ENCODE measurements at regions not wholly inside any gene's neighbourhood (a gene's known extent, or its start where the extent isn't known, plus 50 kb on each side); places are given as distances from the start of the nearest gene placed in this dataset.

- ATAC-seq (replicated peaks; ENCODE audit: extremely low read depth, poor library complexity, severe bottlenecking) (no peak), DNase-seq (ENCODE audit: low spot score in 2 of 2) (no peak)
- no peak overlapping the region for H3K27ac Mint-ChIP-seq (ENCODE audit: low read depth)
- no peaks in the 10 kb centered on the region for H3K4me1 Mint-ChIP-seq
- H3K36me3 Mint-ChIP-seq (ENCODE audit: insufficient read depth) = no peaks in the 10 kb centered on the region
- no peaks in the 10 kb centered on the region for H3K27me3 Mint-ChIP-seq
- no peaks in the 10 kb centered on the region for H3K9me3 Mint-ChIP-seq
- no peak overlapping the region for H3K4me3 Mint-ChIP-seq
These were observed 134.6 kb downstream of the VRK1 start for GRCh38 chr14:96931751-96932150.

GRCh38 chr14:96934638-96935330, 137.6 kb downstream of the VRK1 start:
- no peaks in the 10 kb centered on the region for H3K4me1 Mint-ChIP-seq
- ATAC-seq (replicated peaks; ENCODE audit: extremely low read depth, poor library complexity, severe bottlenecking) (no peak), DNase-seq (ENCODE audit: low spot score in 2 of 2) (no peak)
- H3K27ac Mint-ChIP-seq (ENCODE audit: low read depth) = no peak overlapping the region
- H3K9me3 Mint-ChIP-seq = no peaks in the 10 kb centered on the region
- H3K4me3 Mint-ChIP-seq = no peak overlapping the region
- H3K36me3 Mint-ChIP-seq (ENCODE audit: insufficient read depth) = no peaks in the 10 kb centered on the region
- H3K27me3 Mint-ChIP-seq = peaks cover 9% of the 10 kb centered on the region

DNA sequence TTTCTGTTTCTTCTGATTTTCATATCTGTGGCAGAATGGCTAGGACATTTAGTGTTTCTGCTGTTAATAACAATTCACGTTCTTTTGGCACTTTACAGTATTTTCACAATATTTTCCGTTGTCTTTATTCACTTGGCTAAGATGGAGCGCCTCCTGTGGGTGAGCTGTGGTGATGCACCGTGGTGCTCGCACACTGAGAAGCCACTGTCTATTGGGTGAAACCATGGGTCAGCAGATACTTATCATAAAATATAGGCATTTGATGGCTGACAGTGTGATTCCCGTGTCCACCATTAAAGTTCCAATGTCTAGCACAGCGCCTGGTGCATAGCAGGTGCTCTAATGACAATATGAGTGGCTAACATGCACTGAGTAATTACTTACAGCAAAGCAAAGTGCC, 141.8 kb downstream of the VRK1 start:
- ATAC-seq (replicated peaks; ENCODE audit: extremely low read depth, poor library complexity, severe bottlenecking) (no peak), DNase-seq (ENCODE audit: low spot score in 2 of 2) (no peak)
- Mint-ChIP-seq H3K27me3 (peaks cover 9% of the 10 kb centered on the region), H3K4me3 (no peak overlapping the region), H3K4me1 (no peaks in the 10 kb centered on the region), H3K27ac (ENCODE audit: low read depth) (no peak overlapping the region), H3K36me3 (ENCODE audit: insufficient read depth) (peaks cover 2% of the 10 kb centered on the region), H3K9me3 (no peaks in the 10 kb centered on the region)

GRCh38 chr14:96940009-96940408, 142.8 kb downstream of the VRK1 start:
- Mint-ChIP-seq H3K27me3 (peaks cover 9% of the 10 kb centered on the region), H3K27ac (ENCODE audit: low read depth) (no peak overlapping the region), H3K4me1 (peaks cover 2% of the 10 kb centered on the region), H3K9me3 (no peaks in the 10 kb centered on the region), H3K36me3 (ENCODE audit: insufficient read depth) (peaks cover 2% of the 10 kb centered on the region), H3K4me3 (no peak overlapping the region)
- ATAC-seq (replicated peaks; ENCODE audit: extremely low read depth, poor library complexity, severe bottlenecking) = no peak
- no peak for DNase-seq (ENCODE audit: low spot score in 2 of 2)

- ATAC-seq (replicated peaks; ENCODE audit: extremely low read depth, poor library complexity, severe bottlenecking) (no peak), DNase-seq (ENCODE audit: low spot score in 2 of 2) (no peak)
- Mint-ChIP-seq H3K27ac (ENCODE audit: low read depth) (no peak overlapping the region), H3K36me3 (ENCODE audit: insufficient read depth) (peaks cover 2% of the 10 kb centered on the region), H3K4me3 (no peak overlapping the region), H3K4me1 (peaks cover 19% of the 10 kb centered on the region), H3K9me3 (peaks cover 5% of the 10 kb centered on the region), H3K27me3 (peaks cover 2% of the 10 kb centered on the region)
These were observed 147.1 kb downstream of the VRK1 start for GRCh38 chr14:96944297-96944696.

DNA sequence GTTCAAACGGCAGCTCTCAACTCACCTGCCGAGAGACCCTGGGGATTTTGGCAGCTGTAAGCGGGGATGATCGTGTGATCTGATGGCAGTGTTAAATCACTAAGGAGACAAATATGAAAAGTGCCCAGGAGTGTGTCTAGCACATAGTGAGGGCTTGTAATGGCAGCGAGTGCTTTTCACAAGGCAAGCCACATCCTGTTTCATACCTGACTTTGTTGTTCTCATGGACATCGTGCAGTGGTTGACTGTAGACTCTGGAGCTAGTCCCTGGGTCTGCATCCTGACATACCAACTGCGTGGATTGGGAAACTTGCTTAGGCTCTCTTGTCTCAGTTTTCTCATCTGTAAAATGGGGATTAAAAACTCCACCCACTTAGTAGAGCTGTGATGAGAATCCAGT, 148.5 kb downstream of the VRK1 start:
- Mint-ChIP-seq H3K4me1 (peaks cover 26% of the 10 kb centered on the region), H3K36me3 (ENCODE audit: insufficient read depth) (peaks cover 2% of the 10 kb centered on the region), H3K27ac (ENCODE audit: low read depth) (no peak overlapping the region), H3K4me3 (no peak overlapping the region), H3K9me3 (peaks cover 5% of the 10 kb centered on the region), H3K27me3 (no peaks in the 10 kb centered on the region)
- no peak for DNase-seq (ENCODE audit: low spot score in 2 of 2)
- no peak for ATAC-seq (replicated peaks; ENCODE audit: extremely low read depth, poor library complexity, severe bottlenecking)

DNA sequence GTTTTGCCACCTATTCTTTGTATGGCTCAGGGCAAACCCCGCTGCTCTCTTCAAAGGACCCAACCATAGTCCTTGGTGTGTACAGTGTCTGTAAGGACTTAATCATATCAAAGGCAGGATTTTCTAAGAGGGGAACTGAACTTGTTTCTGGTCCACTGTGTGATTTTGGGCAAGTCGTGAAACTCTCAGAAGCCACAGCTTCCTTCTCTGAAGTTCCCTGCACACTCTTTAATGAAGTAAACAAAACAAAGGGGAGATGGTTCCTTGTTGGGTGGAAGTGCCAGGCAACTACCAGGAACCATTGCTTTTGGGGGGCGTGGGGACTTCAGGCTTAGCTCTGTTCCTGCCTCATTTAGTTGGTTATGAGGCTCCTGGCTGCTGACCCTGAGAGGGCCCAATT, 152.4 kb downstream of the VRK1 start:
- no peak for DNase-seq (ENCODE audit: low spot score in 2 of 2)
- no peaks in the 10 kb centered on the region for H3K36me3 Mint-ChIP-seq (ENCODE audit: insufficient read depth)
- H3K4me1 Mint-ChIP-seq = peaks cover 26% of the 10 kb centered on the region
- peak overlapping the region; percentile 67 for H3K27ac Mint-ChIP-seq (ENCODE audit: low read depth)
- no peak for ATAC-seq (replicated peaks; ENCODE audit: extremely low read depth, poor library complexity, severe bottlenecking)
- H3K27me3 Mint-ChIP-seq = no peaks in the 10 kb centered on the region
- H3K9me3 Mint-ChIP-seq = peaks cover 5% of the 10 kb centered on the region
- no peak overlapping the region for H3K4me3 Mint-ChIP-seq

DNA sequence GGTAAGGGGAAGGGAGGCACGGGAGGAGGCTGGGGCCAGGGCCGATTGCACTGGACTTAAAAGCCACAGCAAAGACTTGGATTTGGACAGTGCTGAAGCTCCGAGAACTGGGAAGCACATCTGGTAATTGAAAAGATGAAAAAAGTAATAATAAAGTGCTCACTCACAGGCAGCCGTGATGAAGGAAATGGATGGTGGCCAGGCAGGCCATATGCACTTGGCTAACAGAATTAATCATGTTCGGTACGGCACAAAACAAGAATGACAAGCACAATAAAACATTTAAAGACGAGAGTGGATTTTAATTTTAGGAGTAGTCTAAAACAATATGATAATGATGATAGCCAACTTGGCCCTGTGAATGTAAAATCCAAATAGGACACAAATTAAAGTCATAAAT, 154.3 kb downstream of the VRK1 start:
- peaks cover 5% of the 10 kb centered on the region for H3K9me3 Mint-ChIP-seq
- DNase-seq (ENCODE audit: low spot score in 2 of 2) = no peak
- H3K27ac Mint-ChIP-seq (ENCODE audit: low read depth) = no peak overlapping the region
- H3K4me1 Mint-ChIP-seq = peaks cover 13% of the 10 kb centered on the region
- no peaks in the 10 kb centered on the region for H3K36me3 Mint-ChIP-seq (ENCODE audit: insufficient read depth)
- no peak for ATAC-seq (replicated peaks; ENCODE audit: extremely low read depth, poor library complexity, severe bottlenecking)
- H3K4me3 Mint-ChIP-seq = no peak overlapping the region
- no peaks in the 10 kb centered on the region for H3K27me3 Mint-ChIP-seq

GRCh38 chr14:96953087-96953874, 156.1 kb downstream of the VRK1 start:
- H3K27ac Mint-ChIP-seq (ENCODE audit: low read depth) = no peak overlapping the region
- H3K9me3 Mint-ChIP-seq = peaks cover 3% of the 10 kb centered on the region
- H3K4me1 Mint-ChIP-seq = peaks cover 11% of the 10 kb centered on the region
- H3K4me3 Mint-ChIP-seq = no peak overlapping the region
- DNase-seq (ENCODE audit: low spot score in 2 of 2) (no peak), ATAC-seq (replicated peaks; ENCODE audit: extremely low read depth, poor library complexity, severe bottlenecking) (no peak)
- no peaks in the 10 kb centered on the region for H3K27me3 Mint-ChIP-seq
- no peaks in the 10 kb centered on the region for H3K36me3 Mint-ChIP-seq (ENCODE audit: insufficient read depth)

DNA sequence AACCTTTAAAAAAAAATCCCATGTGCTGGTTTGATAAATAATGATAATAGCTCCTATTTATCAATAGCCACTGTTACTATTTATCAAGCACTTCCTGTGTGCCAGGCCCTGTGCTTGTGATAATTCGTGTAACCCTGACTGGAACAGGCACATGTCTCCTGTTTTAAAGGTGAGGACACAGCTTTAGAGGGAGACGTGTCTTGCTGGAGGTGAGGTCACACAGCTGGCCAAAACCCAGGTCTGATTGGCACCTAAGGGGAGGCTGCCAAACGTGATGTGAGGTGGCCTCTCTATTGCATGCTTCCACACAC, 156.6 kb downstream of the VRK1 start:
- ATAC-seq (replicated peaks; ENCODE audit: extremely low read depth, poor library complexity, severe bottlenecking) = no peak
- H3K27ac Mint-ChIP-seq (ENCODE audit: low read depth) = no peak overlapping the region
- H3K36me3 Mint-ChIP-seq (ENCODE audit: insufficient read depth) = no peaks in the 10 kb centered on the region
- H3K4me1 Mint-ChIP-seq = peaks cover 8% of the 10 kb centered on the region
- no peak overlapping the region for H3K4me3 Mint-ChIP-seq
- H3K27me3 Mint-ChIP-seq = no peaks in the 10 kb centered on the region
- no peaks in the 10 kb centered on the region for H3K9me3 Mint-ChIP-seq
- no peak for DNase-seq (ENCODE audit: low spot score in 2 of 2)

- H3K9me3 Mint-ChIP-seq = peaks cover 11% of the 10 kb centered on the region
- peaks cover 15% of the 10 kb centered on the region for H3K4me1 Mint-ChIP-seq
- ATAC-seq (replicated peaks; ENCODE audit: extremely low read depth, poor library complexity, severe bottlenecking) (no peak), DNase-seq (ENCODE audit: low spot score in 2 of 2) (no peak)
- H3K27me3 Mint-ChIP-seq = no peaks in the 10 kb centered on the region
- H3K27ac Mint-ChIP-seq (ENCODE audit: low read depth) = peak overlapping the region; percentile 1
- no peaks in the 10 kb centered on the region for H3K36me3 Mint-ChIP-seq (ENCODE audit: insufficient read depth)
- no peak overlapping the region for H3K4me3 Mint-ChIP-seq
These were observed 159.5 kb downstream of the VRK1 start for GRCh38 chr14:96956464-96957239.

DNA sequence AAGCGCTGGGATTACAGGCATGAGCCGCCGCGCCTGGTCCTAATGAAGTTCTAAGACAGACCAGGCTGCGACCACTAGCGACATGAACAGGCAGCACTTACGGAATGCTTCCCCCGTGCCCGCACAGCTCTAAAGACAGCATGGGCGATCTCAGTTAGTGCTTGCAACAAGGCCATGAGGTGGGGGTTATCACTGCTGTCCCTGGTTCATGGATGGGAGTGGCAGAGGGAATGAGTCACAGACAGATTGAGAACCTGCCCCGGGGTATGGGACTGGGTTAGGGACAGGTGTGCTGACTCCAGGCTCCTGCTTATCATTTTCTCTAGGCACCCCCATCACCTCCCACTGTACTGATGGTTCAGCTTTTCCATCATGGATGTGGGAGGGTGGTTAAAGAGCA, 160.9 kb downstream of the VRK1 start:
- Mint-ChIP-seq H3K27me3 (no peaks in the 10 kb centered on the region), H3K27ac (ENCODE audit: low read depth) (no peak overlapping the region), H3K9me3 (peaks cover 11% of the 10 kb centered on the region), H3K4me3 (no peak overlapping the region), H3K4me1 (peaks cover 26% of the 10 kb centered on the region), H3K36me3 (ENCODE audit: insufficient read depth) (peaks cover 2% of the 10 kb centered on the region)
- ATAC-seq (replicated peaks; ENCODE audit: extremely low read depth, poor library complexity, severe bottlenecking) = no peak
- DNase-seq (ENCODE audit: low spot score in 2 of 2) = no peak

GRCh38 chr14:96959992-96960391, 162.8 kb downstream of the VRK1 start:
- Mint-ChIP-seq H3K27ac (ENCODE audit: low read depth) (no peak overlapping the region), H3K4me1 (peaks cover 33% of the 10 kb centered on the region), H3K36me3 (ENCODE audit: insufficient read depth) (peaks cover 2% of the 10 kb centered on the region)

More at GRCh38 chr14:96959992-96960391, 162.8 kb downstream of the VRK1 start:
- DNase-seq (ENCODE audit: low spot score in 2 of 2) (no peak), ATAC-seq (replicated peaks; ENCODE audit: extremely low read depth, poor library complexity, severe bottlenecking) (no peak)
- Mint-ChIP-seq H3K9me3 (peaks cover 11% of the 10 kb centered on the region), H3K27me3 (no peaks in the 10 kb centered on the region), H3K4me3 (no peak overlapping the region)

All from central memory CD8-positive, alpha-beta T cell (primary cell).